HG03135 (cell line): ENCODE measurements at regions not wholly inside any gene's neighbourhood (a gene's known extent, or its start where the extent isn't known, plus 50 kb on each side); places are given as distances from the start of the nearest gene placed in this dataset.

Experiments
- ATAC-seq: cut with Tn5 transposase; IDR thresholded peaks from one replicate; pipeline ENCODE4 v1.9.1; 2021; ENCODE audit warnings: mild to moderate bottlenecking, moderate library complexity; ENCODE audit not compliant: unreplicated experiment

GRCh38 chr7:9785211-9785610, 1188.5 kb upstream of the PHF14 start:
- ATAC-seq = no peak

- no peak for ATAC-seq
Observed at GRCh38 chr7:9796241-9796640, 1177.4 kb upstream of the PHF14 start.

DNA sequence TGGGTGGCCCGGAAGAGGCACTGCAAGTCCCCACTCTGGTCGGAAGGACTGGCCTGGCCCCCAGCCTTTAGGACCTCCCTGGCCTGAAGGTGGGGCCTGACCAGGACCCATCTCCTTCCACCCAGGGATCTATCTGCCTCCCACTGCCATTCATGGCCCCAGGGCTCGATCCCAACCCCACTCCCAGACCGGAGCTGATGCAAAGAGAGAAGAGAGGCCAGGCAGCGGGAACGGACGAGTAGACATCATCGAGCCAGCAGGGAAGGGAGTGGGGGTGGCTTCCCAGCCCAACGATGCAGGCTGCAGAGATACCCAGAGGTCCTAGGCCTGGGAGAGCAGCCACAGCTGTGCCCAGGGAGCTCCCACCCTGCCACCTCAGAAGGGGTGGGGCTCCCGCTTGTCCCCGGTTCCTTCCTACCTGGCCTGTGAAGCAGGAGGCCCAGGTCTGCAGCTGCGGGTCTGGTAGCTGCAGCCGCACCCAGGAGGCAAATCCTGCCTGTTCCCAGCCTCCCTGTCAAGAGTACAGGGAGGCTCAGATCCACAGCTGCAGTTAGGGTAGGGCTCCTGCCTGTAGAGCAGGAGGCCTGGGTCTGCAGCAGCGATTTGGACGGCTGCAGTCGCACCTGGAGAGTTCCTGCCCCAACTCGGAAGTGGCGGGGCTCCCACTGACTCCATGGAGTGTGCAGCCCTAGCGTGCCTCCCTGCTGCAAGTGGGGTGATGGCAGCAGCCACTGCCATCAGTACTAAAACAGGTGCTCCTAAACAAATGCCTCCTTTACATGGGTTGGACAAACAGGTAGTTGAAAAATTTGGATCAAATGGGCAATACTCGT, 1151.0 kb upstream of the PHF14 start:
- ATAC-seq = no peak

DNA sequence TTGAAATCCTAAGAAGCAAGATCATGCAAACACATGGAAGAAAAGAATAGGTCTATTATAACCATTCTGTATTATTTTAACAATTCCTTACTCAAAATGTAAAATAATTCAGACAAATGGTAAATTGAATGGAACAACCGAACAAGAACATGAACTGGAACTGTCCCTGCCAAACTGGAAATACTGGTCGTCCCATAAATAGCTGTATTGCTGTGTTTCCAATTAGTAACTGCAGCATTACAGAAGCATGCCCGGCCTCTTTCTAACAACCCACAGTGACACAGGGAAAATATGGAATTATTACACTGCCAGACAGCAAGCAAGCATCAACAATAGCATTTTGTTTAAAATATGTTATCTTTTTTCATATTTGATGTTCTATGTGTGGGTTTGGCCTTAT, 1138.5 kb upstream of the PHF14 start:
- ATAC-seq = no peak

- no peak for ATAC-seq
Observed at GRCh38 chr7:9836671-9837070, 1137.0 kb upstream of the PHF14 start.

GRCh38 chr7:9842301-9842700, 1131.4 kb upstream of the PHF14 start:
- ATAC-seq = no peak

- ATAC-seq = no peak
Observed at GRCh38 chr7:9846902-9847301, 1126.8 kb upstream of the PHF14 start.

DNA sequence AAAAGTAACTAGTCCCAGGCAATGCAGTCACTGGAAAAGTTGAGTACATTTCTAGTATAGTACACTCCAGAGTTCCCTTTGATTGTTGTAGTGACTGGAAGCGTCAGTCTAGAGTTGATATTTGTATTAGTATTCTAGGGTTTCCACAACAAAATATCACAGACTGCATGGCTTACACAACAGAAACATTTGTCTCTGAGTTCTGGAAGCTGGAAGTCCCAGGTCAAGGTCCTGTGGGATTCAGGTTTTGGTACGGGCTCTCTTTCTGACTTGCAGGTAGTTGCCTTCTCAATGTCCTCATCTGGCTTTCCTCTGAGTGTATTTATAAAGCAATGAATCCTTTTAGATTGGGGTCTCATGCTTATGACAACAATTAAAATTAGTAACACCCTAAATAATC, 1119.1 kb upstream of the PHF14 start:
- ATAC-seq = no peak

DNA sequence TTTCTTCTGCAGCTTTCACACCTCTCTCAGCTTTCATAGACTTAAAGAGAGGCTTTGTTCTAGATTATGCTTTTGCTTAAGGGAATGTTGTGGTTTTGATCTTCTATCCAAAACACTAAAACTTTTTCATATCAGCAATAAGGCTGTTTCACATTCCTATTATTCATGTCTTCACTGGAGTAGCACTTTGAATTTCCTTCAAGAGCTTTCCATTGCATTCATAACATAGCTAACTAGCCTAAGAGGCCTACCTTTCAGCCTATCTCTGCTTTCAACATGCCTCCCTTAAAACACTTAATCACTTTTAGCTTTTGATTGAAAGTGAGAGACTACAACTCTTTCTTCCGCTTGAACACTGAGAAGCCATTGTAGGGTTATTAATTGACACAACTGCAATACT, 1117.0 kb upstream of the PHF14 start:
- no peak for ATAC-seq

GRCh38 chr7:9863545-9863944, 1110.1 kb upstream of the PHF14 start:
- no peak for ATAC-seq

GRCh38 chr7:9869151-9869550, 1104.5 kb upstream of the PHF14 start:
- no peak for ATAC-seq

- ATAC-seq = no peak
Observed at GRCh38 chr7:9869566-9869965, 1104.1 kb upstream of the PHF14 start.

GRCh38 chr7:9870674-9871073, 1103.0 kb upstream of the PHF14 start:
- ATAC-seq = no peak

- ATAC-seq = no peak
Observed at GRCh38 chr7:9874182-9874581, 1099.5 kb upstream of the PHF14 start.

DNA sequence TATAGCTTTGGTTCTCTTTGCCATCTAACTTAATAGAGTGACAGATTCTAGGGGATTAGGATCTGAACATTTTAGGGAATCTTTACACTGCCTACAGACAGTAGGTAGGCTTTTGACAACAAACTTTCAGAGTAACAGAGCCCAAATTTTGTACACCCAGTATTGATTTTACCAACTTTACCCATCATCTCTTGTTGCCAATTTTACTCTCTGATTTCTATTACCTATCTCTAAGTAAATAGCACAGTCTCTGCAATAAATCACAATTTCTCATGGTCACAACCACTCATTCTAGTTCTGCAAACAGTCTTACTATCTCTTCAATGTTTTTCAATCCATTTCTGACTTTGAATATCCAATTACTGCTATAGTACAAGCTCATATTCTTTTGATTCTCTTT, 1097.6 kb upstream of the PHF14 start:
- no peak for ATAC-seq

DNA sequence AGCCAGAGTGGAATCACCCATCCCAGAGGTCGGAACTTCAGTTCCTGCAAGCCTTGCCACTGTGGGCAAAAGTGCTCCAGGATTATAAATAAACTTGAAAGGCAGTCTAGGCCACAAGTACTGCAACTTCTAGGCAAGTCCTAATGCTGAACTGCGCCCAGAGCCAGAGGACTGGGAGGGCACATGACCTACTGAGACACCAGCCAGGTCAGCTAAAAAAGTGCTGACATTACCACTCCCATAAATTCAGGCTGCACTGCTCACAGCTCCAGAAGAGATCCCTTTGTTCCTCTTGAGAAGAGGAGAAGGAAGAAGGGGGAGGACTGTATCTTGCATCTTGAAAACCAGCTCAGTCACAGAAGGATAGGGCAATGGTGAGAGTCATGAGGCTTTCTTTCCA, 1084.1 kb upstream of the PHF14 start:
- ATAC-seq = no peak

DNA sequence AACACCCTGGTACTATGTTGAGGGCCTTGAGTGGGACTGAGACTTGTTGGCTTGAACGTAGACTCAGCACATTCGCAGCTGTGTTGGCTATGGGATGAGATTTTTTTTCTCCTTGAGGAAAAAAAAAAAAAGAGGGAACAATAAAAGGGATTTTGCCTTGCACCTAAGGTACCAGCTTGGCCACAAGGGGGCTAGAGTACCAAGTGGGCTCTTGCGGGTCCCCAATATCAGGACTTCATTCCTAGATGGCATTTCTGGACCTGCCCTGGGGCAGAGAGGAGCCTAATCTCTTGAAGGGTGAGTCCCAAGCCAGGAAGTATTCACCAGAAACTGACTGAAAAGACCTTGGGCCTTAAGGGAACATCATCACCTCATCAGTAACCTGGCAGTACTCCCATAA, 1083.6 kb upstream of the PHF14 start:
- no peak for ATAC-seq

DNA sequence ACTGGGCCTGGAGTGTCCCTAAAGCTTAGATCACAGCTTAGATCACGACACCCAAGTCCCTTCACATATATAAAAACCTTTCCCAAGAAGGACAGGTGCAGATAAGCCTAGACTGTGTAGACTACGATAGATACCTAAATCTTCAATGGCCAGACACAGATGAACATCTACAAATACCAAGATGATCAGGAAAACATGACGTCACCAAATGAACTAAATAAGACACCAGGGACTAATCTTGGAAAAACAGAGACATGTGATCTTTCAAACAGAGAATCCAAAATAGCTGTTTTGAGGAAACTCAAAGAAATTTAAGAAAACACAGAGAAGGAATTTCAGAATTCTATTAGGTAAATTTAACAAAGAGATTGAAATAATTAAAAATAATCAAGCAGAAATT, 1082.6 kb upstream of the PHF14 start:
- ATAC-seq = no peak

GRCh38 chr7:9900339-9900738, 1073.3 kb upstream of the PHF14 start:
- no peak for ATAC-seq

- no peak for ATAC-seq
Observed at GRCh38 chr7:9921326-9921725, 1052.3 kb upstream of the PHF14 start.

DNA sequence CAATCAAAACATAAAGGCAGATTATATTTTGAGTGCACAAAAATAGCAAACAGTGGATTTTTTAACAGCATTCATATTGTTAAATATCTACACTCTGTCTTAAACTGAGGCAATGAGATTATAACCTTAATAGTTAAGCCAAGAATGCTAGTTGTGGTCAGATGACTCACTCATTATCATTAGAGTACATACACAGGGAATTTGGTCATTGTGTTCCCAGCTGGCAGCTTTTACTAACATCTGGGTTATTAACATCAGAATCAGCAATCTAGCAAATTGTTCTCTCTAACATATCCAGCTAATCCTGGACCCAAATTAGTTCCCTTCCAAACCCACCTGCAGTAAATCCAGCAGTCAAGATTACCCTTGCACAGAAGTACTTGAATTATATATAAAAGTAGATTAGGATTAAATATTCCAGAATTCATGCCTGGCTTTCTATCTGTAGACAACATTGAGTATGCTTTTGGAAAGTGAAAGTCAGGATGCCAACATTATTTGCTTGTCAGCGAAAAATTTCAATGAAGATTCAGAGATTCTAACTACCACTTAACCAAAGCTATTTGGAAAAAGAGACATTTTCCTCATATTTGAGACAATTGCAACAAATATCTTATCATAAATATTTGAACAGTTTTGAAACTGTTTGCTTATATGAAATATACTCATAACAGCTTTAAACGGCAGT, 1035.6 kb upstream of the PHF14 start:
- ATAC-seq = no peak

GRCh38 chr7:9939176-9939575, 1034.5 kb upstream of the PHF14 start:
- no peak for ATAC-seq

DNA sequence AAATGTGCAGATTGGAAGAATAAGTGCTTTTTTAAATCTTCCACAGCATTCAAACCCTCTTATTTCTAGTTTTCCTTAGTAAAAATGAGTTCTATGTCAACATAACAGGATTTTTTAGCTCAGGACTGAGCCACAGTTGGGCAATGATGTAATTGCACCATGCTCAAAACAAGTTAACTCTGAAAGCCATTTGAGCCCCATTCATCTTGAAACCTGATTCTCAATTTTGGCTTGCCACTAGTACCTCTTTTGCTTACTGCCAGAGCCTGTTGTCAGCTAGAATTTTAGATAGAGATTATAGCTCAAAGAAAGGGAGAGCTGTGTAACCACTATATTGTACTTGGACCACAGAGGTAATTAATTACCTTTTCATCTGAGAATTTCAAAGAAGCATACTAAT, 1028.5 kb upstream of the PHF14 start:
- ATAC-seq = no peak
